Glomerular visceral epithelial cell (primary cell): ENCODE measurements at regions not wholly inside any gene's neighbourhood (a gene's known extent, or its start where the extent isn't known, plus 50 kb on each side); places are given as distances from the start of the nearest gene placed in this dataset.

Experiments used
- DNase-seq: peaks from one replicate; pipeline ENCODE4 v3.0.0-alpha.2; 2016; ENCODE audit errors: extremely low spot score

DNA sequence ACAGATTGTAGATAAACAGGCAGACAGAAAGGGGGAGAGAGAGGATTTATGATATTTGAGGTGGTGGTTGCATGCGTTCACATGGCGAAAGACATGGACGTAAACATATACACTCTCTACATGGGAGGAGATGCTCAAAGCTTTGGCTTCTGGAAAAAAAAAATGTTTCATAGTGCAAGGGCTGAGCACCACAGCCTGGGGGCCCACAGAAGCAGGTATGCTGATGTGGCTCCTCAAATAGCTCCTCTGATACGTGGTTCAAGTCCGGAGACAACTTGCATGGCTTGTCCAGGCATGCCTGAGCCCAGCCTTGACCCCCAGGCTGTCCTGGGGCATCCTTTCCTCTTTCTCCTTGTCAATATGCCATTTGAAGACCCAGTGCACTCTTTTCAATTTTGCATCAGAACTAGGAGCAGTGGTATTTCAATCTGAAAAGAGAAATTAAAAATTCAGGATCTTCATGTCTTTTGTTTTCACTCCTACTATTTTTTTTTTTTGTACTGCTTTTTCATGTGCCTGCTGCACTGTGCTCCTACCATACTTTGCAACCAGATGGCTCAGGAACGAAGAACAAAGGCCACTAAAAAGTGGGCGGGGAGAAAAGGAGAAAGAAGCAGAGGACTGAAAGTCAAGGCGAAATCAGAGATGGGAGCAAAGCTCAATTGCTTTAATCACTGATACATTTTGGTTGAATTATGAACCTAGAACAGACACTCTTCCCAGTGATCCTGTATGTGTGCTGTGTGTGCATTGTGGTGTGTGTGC, 495.7 kb upstream of the TCF4 start:
- DNase-seq: no peak

DNA sequence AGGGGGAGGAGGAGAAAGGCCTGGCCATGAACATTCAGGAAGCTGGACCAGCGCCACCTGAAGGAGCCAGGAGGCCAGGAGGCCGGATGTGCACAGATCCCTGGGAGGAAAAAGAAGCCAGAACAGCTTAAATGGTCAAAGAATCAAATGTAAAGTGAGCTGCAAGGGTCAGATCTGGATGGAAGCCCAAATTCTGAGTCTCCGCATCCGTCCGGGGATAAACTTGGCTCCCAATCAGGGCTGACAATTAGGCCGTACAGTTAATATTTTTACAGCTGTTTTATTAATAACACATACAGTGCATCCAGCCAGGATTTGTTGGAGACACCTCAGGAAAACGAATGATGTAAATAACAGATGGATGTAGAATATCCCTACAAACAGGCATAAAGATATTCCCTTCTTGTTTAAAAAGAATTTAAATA, 495.1 kb upstream of the TCF4 start:
- no peak for DNase-seq

GRCh38 chr18:56076723-56077122, 488.7 kb upstream of the TCF4 start:
- DNase-seq: no peak

DNA sequence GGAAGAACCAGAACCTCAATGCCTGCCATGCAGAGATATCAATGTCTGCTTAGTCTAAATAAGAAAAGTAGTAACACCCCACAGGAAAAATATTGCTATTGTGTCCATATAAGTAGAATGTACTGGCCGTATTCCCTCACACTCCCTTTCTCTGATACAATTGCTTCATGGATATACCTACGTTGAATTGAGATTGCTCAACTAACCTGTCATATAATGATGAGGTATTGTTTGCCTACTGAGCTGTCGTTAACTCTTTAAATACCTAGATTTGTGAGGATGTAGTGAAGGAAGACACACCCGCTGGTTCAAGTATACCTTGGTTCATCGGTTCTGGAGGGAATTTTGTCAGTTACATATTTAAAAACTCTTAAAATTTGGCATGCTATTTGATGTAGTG, 480.7 kb upstream of the TCF4 start:
- DNase-seq: no peak

DNA sequence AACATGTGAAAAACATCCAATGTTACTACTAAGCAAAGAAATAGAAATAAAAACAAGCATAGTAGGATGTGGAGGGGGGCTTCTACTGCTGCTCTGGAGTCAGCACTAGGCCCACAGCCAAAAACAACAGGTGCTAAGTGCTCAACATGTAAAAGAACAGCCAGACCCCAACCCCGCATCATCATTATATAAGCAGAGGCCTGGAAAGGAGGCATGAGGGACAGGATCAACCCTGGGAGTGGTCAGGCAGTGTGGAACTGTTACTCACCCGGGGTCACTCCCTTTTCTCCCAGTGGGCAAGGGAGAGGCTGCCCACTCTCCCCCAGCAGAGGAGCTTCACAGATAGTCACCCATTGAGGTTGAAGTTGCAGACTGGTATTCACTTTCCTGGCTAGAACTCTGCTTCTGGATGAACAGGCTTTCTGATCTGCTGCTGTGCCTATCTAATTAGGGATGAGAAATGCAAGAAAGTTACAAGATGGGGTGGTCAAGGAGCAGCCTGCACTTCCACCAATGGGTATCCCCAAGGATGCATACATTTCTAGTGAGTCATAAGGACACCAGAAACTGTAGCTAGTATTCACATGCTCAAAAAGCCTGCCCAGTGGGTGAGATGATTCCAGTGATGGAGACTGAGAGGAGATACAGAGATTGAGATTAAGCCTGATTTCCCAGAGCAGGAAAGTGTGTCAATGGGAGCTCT, 480.1 kb upstream of the TCF4 start:
- DNase-seq: peak; percentile 54

- DNase-seq: no peak
Observed at GRCh38 chr18:56067214-56067894, 479.4 kb upstream of the TCF4 start.

DNA sequence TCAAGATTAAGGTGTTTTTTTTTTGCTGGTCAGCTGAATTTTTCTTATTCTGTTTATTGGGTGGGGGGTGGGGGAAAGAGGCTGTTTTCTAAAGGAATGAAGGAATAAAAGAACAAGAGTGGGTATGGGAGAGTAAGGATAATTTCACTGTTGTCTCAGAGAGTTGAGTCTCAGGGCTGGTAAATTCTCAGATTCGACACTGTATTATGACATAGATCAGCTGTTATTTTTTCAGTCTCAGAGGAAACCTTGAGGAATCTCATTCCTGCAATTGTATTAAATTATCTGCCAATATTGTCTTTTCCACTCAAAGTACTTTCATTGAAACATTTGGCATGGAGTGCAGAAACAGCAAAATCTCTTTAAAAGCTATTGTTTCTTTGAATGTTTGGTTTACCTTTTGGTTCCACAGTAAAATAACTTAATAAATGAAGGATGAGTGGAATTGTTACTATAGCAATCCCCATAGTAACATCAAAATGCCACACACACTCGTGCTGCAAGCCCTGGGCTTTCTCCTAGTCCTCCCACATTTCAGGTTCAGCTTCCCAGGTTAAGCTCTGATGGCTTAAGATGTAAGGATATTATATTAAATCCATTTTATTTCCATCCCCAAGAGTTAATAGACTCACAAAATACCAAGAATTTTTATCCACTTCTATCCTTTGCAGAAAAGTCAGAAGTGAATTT, 478.7 kb upstream of the TCF4 start:
- no peak for DNase-seq

- DNase-seq: no peak
Observed at GRCh38 chr18:56065086-56065485, 477.1 kb upstream of the TCF4 start.

- DNase-seq: peak; percentile 51
Observed at GRCh38 chr18:56062931-56063330, 474.9 kb upstream of the TCF4 start.

DNA sequence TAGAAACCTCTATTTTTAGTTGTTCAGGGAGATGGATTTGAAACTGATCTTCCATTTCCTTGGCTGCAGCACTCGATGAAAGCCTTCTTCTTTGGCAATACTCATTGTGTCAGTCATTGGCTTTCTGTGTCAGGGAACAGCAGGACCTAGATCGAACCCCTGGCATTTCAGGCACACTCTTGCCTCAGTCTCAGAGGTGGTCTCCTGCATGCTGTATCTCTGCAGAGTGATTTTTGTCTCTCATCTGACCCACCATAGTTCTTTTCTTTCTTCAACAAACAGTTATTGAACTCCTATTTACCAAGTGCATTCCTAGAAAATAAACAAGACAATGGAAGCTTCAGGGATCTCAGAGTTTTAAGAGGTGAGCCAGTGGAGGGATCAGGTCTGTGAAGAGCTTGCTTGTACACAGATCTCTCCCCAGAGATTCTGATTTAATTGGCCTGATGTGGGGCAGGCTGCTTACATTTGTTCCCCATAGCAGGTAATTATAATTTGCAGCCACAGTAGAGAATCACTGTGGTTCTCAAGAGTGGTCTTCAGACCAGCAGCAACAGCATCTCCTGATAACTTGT, 473.1 kb upstream of the TCF4 start:
- DNase-seq: no peak

DNA sequence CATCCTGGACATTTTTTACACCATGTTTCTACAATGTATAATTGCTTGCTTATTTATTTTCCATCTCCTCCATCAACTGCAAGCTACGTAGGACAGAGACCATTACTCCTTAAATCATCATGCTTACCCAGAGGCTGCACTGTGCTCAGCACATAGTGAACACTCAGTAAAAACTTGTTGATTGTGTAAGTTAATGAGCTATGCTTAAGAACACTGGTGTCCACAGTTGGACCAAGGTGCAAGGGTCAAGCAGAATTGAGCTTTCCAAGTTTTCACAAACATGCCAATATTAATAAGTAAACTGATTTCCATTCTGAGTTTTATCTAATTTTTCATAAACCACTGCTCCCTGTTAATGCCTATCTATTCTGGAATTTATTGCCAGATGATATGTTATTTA, 464.2 kb upstream of the TCF4 start:
- no peak for DNase-seq

GRCh38 chr18:56044239-56044638, 456.2 kb upstream of the TCF4 start:
- DNase-seq: no peak

GRCh38 chr18:56043641-56044061, 455.7 kb upstream of the TCF4 start:
- no peak for DNase-seq

- DNase-seq: no peak
Observed at GRCh38 chr18:56042915-56043536, 455.0 kb upstream of the TCF4 start.

DNA sequence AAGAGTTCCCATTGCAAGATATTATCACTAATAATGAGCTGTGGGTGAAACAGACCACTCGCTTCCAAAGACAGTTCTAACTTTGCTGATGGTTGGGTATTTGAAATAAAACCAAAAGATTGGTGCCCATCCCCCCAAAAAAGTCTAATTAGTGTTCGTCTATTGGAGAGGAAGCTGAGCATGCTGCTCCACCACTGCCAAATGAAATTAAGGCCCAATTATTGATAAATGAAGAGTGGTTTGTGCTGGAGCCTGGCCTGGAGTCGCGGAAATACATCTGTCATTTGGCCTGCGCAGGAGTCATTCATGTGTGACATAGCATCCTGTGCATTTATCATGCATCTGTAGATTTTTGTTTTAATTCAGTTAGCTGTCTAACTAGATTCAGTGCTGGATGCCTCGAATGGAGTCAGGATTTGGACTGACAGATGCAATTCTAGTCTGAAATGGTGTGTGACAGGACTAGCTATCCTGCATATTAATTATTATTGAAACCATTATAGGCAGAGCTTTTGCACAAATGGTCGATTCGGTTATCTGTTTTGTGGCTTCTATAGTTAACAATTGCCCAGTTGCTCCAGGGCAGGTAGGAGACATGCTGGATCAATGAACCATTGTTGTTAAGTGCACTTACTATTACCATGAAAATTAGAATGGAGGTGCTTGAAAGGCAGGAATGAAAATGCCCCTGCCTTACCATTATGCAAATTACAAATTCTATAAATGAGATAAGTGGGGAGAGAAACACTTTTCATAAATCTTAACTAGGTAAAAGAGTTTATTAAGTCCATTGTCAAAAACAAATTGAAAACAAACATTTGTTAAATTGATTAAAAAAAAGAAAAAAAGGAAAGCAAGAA, 450.4 kb upstream of the TCF4 start:
- no peak for DNase-seq

DNA sequence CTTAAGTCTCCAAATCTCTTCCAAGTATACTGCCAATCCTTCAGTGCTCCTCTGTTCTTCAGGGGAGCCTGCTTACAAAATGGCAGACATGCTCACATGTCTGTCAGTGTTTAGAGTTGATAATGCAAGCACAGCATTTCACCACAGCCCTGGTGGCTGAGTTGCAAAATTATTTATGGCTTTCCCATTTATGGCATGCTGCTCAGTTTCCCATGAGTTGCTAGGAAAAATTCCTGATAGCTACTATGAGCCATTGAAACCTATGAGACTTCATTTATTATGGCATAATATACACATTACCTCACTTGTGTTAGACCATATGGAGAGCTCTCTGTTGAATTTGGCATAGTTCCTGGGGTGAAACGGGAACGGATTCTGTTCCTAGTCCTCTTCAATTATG, 448.7 kb upstream of the TCF4 start:
- DNase-seq: no peak

GRCh38 chr18:56035546-56035945, 447.6 kb upstream of the TCF4 start:
- DNase-seq: no peak

- no peak for DNase-seq
Observed at GRCh38 chr18:56034949-56035348, 447.0 kb upstream of the TCF4 start.

DNA sequence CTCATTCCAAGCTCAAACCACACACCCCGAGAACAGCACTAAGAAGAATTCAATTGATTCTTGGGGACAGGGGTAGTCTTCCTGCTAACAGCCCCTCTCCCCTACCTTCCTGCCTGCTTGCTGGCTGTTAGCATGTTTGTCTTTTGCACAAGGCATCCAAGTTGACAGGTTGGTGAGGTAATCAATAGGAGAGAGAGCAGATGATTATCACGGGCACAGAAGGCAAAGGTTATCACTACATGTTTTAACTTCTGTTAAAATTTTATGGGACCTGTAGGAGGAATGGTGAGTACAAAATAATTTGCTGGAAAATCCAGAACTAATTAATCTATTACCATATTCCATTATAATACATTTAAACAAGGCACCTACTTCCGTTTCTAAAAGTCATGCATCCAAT, 442.1 kb upstream of the TCF4 start:
- DNase-seq: no peak

GRCh38 chr18:56028514-56028913, 440.5 kb upstream of the TCF4 start:
- DNase-seq: no peak

DNA sequence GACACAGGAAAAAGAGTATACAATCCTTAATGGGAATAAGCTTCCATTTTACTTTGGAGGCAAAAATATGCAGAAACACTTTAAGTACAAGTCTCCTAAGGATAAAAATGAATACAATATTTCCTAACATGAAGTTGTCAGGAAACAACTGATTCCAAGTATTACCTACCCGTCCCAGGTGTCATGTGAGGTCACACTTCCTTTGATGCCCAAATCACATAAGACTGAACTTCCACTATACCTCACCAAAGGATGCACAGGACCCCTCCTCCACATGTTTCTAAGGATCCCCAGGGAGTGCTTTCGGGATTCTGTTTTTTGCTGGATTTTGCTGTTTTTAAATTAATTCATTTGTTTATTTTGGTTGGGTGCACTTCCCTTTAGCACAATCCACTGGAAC, 438.5 kb upstream of the TCF4 start:
- no peak for DNase-seq
